VCaP (cell line): ENCODE measurements at regions not wholly inside any gene's neighbourhood (a gene's known extent, or its start where the extent isn't known, plus 50 kb on each side); places are given as distances from the start of the nearest gene placed in this dataset.
A peak's percentile ranks its signal among the peaks of the same experiment; 100 is the strongest.

Experiments
- H3K27ac ChIP-seq: fragments of 450-650 bp; 2 replicates; pipeline ENCODE4 v1.5.1; 2017
- TF ChIP-seq, protein P1 (sequence below): fragments of 450-650 bp; conservative IDR thresholded peaks from 2 replicates; pipeline ENCODE4 v1.5.1; 2017; ENCODE audit warnings: mild to moderate bottlenecking, moderate library complexity

DNA sequence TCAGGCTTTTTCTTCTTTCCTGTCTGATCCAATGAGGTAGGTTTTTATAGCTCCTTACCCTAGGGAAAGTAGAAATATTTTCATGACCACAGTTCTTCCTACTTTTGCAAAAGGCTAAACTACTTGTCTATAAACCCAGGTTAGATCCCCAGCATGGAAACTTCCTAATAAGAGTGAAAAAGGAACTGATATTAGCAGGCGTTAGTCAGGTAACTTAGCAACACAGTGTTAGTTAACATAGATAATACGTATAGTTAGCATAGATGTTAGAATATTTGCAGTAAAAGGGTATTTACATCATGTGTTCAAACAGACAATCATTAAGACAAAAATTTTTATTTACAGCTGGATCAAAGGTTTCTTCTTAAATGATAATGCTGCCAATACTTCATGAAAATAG, 162.9 kb upstream of the DAB2 start:
- TF ChIP-seq, protein P1, sequence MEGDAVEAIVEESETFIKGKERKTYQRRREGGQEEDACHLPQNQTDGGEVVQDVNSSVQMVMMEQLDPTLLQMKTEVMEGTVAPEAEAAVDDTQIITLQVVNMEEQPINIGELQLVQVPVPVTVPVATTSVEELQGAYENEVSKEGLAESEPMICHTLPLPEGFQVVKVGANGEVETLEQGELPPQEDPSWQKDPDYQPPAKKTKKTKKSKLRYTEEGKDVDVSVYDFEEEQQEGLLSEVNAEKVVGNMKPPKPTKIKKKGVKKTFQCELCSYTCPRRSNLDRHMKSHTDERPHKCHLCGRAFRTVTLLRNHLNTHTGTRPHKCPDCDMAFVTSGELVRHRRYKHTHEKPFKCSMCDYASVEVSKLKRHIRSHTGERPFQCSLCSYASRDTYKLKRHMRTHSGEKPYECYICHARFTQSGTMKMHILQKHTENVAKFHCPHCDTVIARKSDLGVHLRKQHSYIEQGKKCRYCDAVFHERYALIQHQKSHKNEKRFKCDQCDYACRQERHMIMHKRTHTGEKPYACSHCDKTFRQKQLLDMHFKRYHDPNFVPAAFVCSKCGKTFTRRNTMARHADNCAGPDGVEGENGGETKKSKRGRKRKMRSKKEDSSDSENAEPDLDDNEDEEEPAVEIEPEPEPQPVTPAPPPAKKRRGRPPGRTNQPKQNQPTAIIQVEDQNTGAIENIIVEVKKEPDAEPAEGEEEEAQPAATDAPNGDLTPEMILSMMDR = no peak
- no peak overlapping the region for H3K27ac ChIP-seq

DNA sequence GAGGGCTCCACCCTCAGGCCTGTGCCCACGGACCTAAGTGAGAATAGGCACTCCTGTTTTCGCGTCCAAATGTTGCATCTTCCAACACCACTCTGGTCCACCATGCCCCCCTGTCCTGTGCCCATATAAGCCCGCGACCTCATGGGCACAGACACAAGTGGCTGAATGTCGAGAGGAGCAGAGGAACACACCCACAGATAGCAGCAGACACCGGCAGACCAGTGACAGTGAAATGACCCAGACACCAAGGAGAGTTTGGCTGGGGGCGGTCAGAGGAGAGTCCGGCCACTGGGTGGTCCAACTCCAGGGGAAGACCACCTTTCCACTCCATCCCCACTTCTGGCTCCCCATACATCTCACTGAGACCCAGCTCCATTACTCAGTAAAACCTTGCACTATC, 161.4 kb upstream of the DAB2 start:
- no peak overlapping the region for H3K27ac ChIP-seq
- TF ChIP-seq, protein P1 = no peak

DNA sequence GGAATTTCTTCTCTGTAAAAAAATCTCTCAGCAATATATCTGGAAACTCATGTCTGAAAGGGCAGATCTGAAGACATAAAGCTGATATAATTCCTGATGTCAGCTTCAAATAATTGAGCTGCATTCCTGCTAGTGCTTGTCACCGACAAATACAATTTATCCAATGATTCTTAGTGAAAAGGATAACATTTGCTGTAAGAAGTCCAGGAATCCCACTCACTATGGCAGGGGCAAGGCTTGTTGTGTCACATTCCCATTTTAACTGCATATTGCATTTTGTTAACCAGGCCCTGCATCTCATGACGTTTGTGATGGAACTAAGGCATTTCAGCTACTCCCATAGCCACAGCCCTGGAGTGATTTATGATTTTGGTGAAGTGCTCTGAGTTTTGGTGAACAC, 160.1 kb upstream of the DAB2 start:
- TF ChIP-seq, protein P1 = no peak

DNA sequence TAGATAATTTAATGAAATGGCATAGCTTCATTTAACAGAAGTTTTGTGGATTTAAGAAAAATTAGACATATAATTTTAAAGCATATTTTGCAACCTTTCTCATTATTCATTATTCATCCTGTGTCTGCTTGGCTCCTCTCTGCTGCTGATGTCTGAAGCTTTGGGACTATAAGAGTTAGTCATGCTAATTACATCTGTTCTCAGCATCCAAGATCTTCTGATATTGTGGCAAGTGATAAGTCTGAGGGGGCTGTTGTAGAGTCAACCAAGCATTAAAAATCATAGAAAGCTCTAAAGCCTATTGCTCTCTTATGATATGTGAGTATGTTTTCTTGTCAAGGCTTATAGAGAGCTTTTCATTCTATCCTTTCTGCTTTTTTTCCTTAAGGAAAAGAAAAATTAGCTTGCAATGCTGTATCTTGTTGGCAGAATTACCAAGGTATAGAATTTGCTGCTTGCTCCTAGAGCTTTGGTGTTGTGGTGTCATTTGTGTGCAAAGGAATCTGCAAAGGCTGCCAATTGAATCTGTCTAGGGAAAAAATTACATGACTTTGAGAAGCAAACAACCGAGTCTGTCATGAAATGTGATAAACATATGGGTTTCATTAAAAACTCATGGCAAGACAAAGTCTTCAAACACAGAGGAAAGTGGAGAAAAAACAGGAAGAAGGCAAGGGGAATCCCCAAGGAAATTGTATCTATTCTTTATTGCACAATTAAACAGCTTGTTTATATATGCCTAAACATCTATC, 156.1 kb upstream of the DAB2 start:
- TF ChIP-seq, protein P1 = no peak
- peak overlapping the region; percentile 54 for H3K27ac ChIP-seq

More for the DNA sequence above, 160.1 kb upstream of the DAB2 start:
- H3K27ac ChIP-seq = no peak overlapping the region

DNA sequence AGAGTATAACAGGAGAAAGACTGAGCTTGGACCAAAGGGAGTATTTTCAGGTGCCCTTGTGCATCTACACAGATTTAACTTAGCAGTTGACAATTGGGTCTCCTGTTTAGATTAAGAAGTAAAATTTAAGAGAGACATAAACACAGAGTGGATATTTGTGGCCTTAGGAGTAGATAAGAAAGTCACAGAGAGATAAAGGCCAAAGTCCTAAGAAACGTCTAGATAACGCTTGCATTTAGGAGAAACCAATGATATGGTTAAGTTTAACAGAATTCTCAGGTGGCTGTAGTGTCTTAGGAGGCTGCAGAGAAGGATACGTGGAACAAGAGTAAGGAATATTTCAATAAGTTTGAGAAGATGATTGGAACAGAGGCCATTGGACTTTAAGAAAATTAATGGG, 155.0 kb upstream of the DAB2 start:
- peak overlapping the region; percentile 54; the same call in 1 of the 2 replicates for H3K27ac ChIP-seq
- TF ChIP-seq, protein P1 = no peak

DNA sequence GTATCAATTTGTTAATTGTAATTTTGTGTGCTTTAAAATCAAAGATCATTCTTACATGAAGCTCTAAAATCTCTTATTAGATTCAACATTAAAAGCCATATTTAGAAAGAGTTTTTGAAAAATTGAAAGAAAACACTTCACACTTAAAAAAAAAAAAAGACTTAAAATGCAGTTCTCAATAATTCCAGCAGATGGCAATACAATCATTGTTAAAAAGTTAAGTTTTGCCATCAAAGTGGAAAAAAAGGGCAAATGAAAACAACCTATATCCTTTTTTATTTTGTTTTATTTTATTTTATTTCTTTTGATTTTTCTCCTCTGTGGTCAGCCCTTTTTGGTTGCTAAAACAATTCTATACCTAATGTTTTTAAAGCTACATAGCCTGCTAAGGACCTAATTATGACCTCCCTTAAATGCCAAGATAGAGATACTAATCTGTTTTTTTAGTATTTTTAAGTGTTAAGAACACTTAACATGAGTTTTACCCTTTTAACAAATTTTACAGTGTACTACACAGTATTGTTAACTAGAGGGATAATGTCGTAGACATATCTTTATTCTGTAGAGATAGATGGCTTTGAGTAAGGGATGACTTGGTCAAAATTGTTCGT, 154.2 kb upstream of the DAB2 start:
- H3K27ac ChIP-seq = peak overlapping the region; percentile 54; the same call in 1 of the 2 replicates
- TF ChIP-seq, protein P1 = peak; percentile 82

DNA sequence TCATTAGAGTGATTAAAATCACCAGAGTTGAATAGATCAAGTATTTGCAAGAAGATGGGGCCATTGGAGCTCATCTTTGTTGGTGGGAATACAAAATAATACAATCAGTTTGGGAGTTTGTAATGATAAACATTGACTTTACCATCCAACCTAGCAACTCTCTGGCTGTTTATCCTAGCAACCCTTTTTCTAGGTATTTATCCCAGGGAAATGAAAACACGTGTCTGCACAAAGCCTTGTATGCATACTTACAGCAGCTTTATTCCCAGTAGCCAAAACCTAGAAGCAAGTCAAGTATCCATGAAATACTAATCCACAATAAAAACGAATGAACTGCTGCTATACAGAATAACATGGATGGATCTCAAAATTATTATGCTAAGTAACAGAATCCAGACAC, 152.7 kb upstream of the DAB2 start:
- TF ChIP-seq, protein P1 = no peak
- no peak overlapping the region for H3K27ac ChIP-seq
